ENCODE measurements at regions not wholly inside any gene's neighbourhood (a gene's known extent, or its start where the extent isn't known, plus 50 kb on each side); places are given as distances from the start of the nearest gene placed in this dataset.
A peak's percentile ranks its signal among the peaks of the same experiment; 100 is the strongest.

DNA sequence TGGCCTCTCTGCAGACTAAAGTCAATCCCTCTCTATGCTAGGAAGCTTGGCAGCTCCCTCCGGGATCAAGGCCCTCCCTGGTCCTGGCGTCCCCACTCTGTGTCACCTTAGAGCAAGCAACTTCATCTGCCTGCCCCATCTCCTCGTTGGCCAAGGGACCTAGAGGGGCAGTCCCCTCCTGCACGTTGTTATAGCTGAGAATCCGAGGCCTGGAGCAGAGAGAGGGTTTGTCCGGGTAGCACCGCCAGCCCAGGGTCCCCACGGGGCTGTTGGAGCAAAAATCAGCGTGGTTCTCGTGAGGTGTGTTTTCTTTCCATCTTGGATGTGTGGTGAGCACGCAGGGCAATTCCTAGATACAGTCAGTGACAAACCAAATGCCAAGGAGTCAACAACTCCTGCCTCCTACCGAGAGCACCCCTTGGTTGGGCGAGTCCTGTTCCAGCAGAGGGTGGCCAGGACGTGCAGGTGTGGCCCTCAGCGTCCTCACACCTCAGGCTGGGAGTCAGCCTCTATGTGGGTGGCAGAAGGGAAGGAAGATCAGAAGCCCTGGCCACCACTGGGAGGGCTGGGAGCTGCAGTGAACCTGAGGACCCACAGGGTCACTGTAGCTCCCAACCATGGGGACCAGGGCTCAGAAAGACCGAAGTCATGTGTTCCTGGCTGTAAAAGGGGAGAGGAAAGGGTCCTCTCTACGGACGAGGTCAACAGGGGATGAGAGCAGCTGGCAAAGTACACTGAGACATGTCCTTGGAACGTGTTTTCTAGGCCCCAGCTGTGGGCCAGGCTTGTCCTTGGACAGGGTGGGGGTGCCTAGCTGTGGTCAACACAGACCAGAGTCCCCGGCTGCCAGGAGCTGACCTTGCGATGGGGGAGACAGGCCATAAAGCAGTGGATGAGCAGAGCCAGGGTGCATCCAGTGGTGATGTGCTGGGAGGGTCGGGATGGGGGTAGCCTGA, 85.6 kb upstream of the CIBAR2 start:
- no peak for TF ChIP-seq POLR2A (IDR thresholded peaks at IDR 0.05)
- TF ChIP-seq, protein P1, sequence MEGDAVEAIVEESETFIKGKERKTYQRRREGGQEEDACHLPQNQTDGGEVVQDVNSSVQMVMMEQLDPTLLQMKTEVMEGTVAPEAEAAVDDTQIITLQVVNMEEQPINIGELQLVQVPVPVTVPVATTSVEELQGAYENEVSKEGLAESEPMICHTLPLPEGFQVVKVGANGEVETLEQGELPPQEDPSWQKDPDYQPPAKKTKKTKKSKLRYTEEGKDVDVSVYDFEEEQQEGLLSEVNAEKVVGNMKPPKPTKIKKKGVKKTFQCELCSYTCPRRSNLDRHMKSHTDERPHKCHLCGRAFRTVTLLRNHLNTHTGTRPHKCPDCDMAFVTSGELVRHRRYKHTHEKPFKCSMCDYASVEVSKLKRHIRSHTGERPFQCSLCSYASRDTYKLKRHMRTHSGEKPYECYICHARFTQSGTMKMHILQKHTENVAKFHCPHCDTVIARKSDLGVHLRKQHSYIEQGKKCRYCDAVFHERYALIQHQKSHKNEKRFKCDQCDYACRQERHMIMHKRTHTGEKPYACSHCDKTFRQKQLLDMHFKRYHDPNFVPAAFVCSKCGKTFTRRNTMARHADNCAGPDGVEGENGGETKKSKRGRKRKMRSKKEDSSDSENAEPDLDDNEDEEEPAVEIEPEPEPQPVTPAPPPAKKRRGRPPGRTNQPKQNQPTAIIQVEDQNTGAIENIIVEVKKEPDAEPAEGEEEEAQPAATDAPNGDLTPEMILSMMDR (IDR thresholded peaks at IDR 0.05): peak in 1 of 3 donors; percentile 11

All from lower leg skin (tissue), 3 donors.